Ramos (cell line): ENCODE measurements at regions not wholly inside any gene's neighbourhood (a gene's known extent, or its start where the extent isn't known, plus 50 kb on each side); places are given as distances from the start of the nearest gene placed in this dataset.
"Not testable (repeated sequence)": the region's sequence is repeated elsewhere in the genome, so short reads cannot be mapped to it uniquely, and the experiment has no call there.

Experiments used
- in situ Hi-C: fragments of 300-500 bp; cut with MboI; formaldehyde crosslinking; loops from one replicate; pipeline ENCODE4 v1.14.3; 2022; ENCODE audit warnings: low sequenced_read_pairs; ENCODE audit not compliant: unreplicated experiment

- in situ Hi-C loops, result no loop called here
Observed at GRCh38 chrX:1140236-1140681, 72.2 kb downstream of the CRLF2 start.

- in situ Hi-C loops, result no loop called here
Observed at GRCh38 chrX:1139185-1139500, 73.3 kb downstream of the CRLF2 start.

- in situ Hi-C loops, result no loop called here
Observed at GRCh38 chrX:1138476-1139184, 73.8 kb downstream of the CRLF2 start.

- in situ Hi-C loops, result no loop called here
Observed at GRCh38 chrX:1137531-1137930, 74.9 kb downstream of the CRLF2 start.

GRCh38 chrX:1136582-1136981 is 75.9 kb downstream of the CRLF2 start:
- in situ Hi-C loops, result not testable (repeated sequence)

GRCh38 chrX:1134976-1135375 is 77.5 kb downstream of the CRLF2 start:
- in situ Hi-C loops, result no loop called here

GRCh38 chrX:1134156-1134555 is 78.3 kb downstream of the CRLF2 start:
- in situ Hi-C loops, result no loop called here

- in situ Hi-C loops, result no loop called here
Observed at GRCh38 chrX:1126738-1127137, 85.7 kb downstream of the CRLF2 start.

- in situ Hi-C loops, result no loop called here
Observed at GRCh38 chrX:1124531-1124930, 87.9 kb downstream of the CRLF2 start.

- in situ Hi-C loops, result not testable (repeated sequence)
Observed at GRCh38 chrX:1122851-1123250, 89.6 kb downstream of the CRLF2 start.

GRCh38 chrX:1119275-1119674 is 93.2 kb downstream of the CRLF2 start:
- in situ Hi-C loops, result no loop called here

GRCh38 chrX:1118572-1119199 is 93.8 kb downstream of the CRLF2 start:
- in situ Hi-C loops, result no loop called here

- in situ Hi-C loops, result not testable (repeated sequence)
Observed at GRCh38 chrX:1115411-1115810, 97.0 kb downstream of the CRLF2 start.

GRCh38 chrX:1112321-1112720 is 100.1 kb downstream of the CRLF2 start:
- in situ Hi-C loops, result no loop called here

GRCh38 chrX:1111601-1112300 is 100.7 kb downstream of the CRLF2 start:
- in situ Hi-C loops, result no loop called here

- in situ Hi-C loops, result no loop called here
Observed at GRCh38 chrX:1109580-1110119, 102.8 kb downstream of the CRLF2 start.

- in situ Hi-C loops, result no loop called here
Observed at GRCh38 chrX:1108501-1109445, 103.7 kb downstream of the CRLF2 start.

GRCh38 chrX:1106478-1107210 is 105.8 kb downstream of the CRLF2 start:
- in situ Hi-C loops, result no loop called here

- in situ Hi-C loops, result no loop called here
Observed at GRCh38 chrX:1105671-1106419, 106.6 kb downstream of the CRLF2 start.
